Panc1 (cell line): ENCODE measurements at regions not wholly inside any gene's neighbourhood (a gene's known extent, or its start where the extent isn't known, plus 50 kb on each side); places are given as distances from the start of the nearest gene placed in this dataset.

ENCODE experiments used
- POLR2AphosphoS5 ChIP-seq: IDR thresholded peaks from 2 replicates; pipeline ENCODE4 v1.6.1; 2012; ENCODE audit warnings: mild to moderate bottlenecking, low read depth, low read length, moderate library complexity
- SIN3A ChIP-seq: IDR thresholded peaks from 2 replicates; pipeline ENCODE4 v1.6.1; 2012; ENCODE audit warnings: low read depth, mild to moderate bottlenecking, low read length, moderate library complexity, borderline replicate concordance; ENCODE audit not compliant: insufficient read depth
- TF ChIP-seq, protein P1 (sequence below): fragments of 450-650 bp; IDR thresholded peaks from 2 replicates; pipeline ENCODE4 v1.5.1; 2017; ENCODE audit warnings: mild to moderate bottlenecking

DNA sequence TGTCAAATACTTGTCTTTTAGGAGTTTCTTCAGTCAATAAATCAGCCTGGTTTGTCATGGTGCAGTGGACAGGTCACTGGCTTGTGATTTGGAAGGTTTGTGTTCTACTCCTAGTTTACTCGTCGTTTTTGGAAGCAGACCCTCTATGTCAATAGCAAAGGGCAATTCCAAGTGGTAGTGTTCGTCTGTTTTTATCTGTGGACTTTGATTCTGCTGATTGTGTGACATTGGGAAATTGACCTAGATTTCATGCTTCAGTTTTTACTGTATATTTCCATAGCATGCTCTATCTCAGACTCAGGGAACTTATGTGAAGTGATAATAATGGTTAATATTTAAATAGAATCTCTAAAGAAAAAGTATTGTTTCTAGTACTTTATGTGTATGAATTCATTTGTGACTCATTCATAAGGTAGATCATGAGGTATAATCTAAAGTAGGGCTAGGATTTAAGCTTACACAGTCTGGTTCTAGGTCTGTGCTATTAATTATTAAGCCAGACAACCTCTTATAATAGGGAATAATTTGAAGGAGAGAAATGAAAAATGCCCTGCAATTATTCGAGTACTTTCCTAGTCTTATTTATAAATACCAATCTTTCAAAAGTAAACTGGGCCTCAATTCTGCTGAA lies 198.1 kb downstream of the REEP3 start:
- TF ChIP-seq, protein P1, sequence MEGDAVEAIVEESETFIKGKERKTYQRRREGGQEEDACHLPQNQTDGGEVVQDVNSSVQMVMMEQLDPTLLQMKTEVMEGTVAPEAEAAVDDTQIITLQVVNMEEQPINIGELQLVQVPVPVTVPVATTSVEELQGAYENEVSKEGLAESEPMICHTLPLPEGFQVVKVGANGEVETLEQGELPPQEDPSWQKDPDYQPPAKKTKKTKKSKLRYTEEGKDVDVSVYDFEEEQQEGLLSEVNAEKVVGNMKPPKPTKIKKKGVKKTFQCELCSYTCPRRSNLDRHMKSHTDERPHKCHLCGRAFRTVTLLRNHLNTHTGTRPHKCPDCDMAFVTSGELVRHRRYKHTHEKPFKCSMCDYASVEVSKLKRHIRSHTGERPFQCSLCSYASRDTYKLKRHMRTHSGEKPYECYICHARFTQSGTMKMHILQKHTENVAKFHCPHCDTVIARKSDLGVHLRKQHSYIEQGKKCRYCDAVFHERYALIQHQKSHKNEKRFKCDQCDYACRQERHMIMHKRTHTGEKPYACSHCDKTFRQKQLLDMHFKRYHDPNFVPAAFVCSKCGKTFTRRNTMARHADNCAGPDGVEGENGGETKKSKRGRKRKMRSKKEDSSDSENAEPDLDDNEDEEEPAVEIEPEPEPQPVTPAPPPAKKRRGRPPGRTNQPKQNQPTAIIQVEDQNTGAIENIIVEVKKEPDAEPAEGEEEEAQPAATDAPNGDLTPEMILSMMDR, result no peak
- TF ChIP-seq POLR2AphosphoS5 (no peak), SIN3A (no peak)
